SH-SY5Y (cell line): ENCODE measurements at regions not wholly inside any gene's neighbourhood (a gene's known extent, or its start where the extent isn't known, plus 50 kb on each side); places are given as distances from the start of the nearest gene placed in this dataset.

ENCODE experiments used
- GATA2 ChIP-seq: IDR thresholded peaks from 2 replicates; pipeline ENCODE4 v1.6.1; 2011; ENCODE audit warnings: mild to moderate bottlenecking, low read depth, low read length
- GATA3 ChIP-seq: IDR thresholded peaks from 2 replicates; pipeline ENCODE4 v1.6.1; 2011; ENCODE audit warnings: low read depth, mild to moderate bottlenecking, low read length, moderate library complexity

DNA sequence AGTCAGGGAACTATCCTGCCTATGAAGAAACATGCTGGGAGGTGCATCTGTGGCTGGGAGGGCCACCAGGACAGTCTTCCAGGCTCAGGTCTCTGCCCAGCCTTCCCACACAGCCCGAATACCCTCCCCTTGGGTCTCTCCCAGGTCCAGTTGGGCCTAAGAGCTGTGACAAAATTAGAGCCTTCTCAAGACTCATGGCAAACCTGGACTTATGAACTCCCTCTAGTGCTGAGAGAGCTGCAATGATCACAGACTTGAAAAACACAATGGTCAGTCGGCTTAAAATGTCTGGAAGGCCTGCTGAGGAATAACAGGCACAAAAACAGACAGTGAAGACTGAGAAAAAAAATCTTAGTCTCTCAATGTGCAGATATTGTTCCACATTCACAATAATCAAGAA, 325.1 kb downstream of the BRINP2 start:
- no peak for TF ChIP-seq GATA2
- TF ChIP-seq GATA3, result no peak
